NOMO-1 treated with dmso at 0.1 percent for 144 hours (cell line): ENCODE measurements at regions not wholly inside any gene's neighbourhood (a gene's known extent, or its start where the extent isn't known, plus 50 kb on each side); places are given as distances from the start of the nearest gene placed in this dataset.

Experiments used
- DNase-seq: peaks from one replicate; lab custom pipeline; 2025; ENCODE audit not compliant: unreplicated experiment; lab: John Stamatoyannopoulos, UW

DNA sequence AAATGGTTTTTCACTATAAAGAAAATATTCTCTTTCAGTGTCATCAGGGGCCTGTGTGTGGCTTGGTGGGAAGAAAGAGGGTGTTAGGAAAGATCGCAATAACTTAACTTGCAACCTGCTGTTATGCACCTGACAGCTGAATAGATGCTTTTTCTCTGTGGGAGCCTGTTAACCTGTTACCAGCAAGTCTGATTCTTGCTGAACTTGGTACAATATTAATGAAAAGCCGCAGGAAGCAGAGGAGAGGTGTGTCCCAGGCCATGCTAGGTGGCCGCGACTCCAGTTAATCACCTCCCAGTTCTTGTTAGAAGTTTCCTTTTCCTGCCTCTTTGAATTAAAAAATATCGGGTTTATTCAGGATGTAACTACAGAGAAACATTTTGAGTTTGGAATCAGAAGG lies 494.8 kb upstream of the AGA start:
- DNase-seq = no peak

DNA sequence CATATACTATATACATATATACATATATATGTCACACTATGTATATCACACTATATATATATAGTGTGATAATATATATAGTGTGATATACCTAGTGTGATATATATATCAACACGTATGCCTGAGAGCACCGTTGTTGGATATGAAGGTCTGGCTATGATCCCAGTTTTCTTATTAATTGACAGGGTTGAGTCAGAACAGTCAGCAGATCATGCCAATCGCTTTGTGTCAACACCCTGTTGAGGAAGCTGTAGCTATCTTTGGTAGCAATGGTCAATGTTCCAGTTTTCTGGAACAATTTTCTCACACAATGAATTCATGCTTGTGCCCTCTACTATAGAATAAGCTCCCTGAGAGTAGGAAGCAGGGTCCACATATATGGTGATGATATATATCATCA lies 496.0 kb upstream of the AGA start:
- DNase-seq = no peak

DNA sequence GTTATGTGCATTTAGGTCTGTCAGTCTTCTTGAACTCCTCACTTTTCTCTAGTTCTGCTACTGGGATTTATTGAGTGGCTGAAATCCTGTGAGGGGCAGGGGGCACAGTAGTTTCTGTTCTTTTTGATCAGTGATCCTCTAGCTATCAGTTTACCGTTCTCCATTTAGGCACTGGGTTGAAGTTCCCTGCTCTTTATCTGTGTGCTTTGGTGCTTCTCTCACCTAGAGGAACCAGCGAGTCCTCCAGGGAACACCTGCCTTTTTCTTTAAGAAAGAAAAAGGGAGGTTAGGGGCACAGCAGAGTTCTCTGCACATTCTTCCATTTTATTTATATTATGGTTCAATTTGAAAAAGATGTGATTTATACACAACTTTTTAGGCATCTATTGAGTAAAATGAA lies 503.0 kb upstream of the AGA start:
- DNase-seq = no peak

DNA sequence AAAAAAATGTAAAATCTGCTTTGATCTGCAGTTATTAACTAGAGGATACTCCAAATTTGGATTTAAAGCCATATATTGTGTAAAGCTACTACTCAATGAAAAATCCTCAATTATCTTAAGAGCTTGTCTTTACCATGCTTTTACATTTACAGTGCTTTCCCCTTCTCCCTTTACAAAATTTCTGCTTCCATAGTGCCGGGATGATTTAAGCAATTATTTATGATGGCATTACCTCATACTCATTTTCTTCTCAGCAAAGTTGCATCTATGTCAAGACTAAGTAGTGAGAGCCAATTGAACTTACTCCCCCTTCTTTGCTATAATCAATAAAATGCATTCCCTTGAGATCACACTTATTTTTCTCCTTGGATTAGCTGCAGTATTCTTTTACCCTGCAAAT lies 505.4 kb upstream of the AGA start:
- DNase-seq = no peak

DNA sequence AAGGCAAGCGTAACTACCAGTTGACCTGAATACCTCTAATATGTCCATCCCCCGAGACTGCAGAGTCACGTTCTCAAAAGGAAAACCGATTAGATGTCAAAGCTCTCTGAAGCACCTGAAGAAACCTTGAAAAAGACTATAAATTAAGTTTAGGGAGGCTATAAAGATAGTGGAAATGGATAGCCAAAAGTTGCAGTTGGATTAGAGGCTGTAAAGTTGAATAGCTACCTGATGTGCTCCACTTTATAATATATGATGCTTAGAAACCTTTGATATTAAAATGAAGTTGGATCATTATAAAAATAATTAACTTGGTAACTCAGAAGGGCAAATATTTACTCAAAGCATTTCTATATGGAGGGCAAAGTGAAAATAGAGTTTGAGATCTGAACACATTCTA lies 506.6 kb upstream of the AGA start:
- no peak for DNase-seq

DNA sequence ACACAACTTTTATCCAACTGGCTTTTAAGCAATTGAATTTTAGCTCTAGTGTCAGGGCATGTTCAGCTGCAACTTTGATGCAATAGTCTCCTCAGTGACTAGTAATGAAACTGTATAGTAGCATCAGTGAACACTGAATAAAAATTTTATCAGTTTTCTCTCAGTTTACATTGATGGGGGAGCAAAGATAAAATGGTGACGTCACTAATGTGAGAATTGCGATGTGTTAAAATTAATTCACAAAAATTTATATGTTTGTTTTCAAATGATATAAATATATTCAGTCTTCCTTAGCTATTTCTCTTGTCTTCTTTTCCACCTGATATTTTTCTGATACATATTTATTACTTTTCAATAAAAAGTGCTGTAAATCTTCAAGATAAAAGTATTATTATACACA lies 508.8 kb upstream of the AGA start:
- DNase-seq = no peak

DNA sequence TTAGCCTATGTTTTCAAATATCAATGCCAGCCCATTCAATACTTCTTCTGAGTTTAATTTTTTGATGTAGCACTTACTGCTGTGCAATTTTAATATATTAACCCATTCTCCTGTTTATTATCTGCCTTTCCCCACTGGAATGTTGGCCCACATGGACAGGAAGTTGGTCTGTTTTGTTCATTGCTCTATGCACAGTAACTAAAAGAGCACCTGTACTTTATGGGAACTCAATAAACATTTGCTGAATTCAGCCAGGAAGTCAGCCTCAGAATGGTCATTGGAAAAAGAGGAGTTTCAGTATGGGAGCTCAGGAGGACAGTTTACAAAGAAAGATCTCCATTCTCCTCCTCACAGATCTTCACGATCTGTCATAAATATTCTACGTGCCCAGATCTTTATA lies 510.5 kb upstream of the AGA start:
- no peak for DNase-seq

DNA sequence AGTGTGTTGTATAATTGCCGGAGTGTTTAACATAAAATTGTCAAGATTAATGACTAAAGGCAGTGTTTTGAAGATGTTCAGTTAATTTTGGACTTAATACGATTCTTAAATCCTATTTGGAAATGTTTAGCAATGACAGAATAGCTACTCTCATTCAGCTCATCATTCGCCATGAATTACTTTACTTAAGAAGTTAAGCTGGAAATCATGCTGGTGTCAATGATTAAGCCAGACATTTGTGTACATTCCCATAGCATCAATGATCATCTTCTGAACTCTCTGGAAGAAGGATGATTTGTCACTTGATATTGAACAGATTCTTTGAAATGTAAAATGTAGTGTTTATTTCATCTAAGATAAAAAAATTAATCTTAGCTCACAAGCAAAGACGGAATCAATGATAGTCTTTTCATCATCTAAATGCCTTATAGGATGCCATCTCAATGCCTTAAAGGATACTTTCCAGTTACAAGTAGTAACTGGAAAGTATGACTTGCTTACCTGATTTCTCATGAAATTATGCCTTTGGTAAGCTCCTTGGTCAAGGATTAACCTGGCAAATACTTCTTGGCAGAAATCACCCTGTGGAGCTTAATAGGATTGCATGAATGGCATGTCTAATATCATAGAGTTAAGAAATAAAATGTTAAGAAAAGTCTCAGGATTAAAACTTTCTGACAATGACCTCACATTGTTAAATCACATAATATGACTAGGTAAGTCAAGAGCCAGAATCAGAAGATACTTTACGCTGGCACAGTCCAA lies 515.5 kb upstream of the AGA start:
- DNase-seq = no peak

DNA sequence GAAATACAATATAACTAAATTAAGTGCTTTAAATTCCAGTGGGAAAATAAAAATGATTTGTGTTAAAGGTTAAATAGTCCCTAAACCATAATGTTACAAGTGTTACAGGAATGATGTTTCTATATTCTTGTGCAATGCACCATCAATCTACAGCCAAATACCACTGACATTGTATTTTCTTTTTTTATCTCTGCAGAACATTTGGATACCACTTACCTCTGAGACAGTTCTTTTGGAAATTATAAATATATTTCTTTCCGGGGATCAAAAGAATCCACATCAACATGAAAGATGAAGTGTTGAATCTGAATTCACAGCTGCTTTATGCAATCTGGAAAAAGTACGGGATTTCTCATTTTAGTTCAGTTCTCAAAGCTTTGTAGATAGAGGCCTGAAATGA lies 518.3 kb upstream of the AGA start:
- DNase-seq = no peak

DNA sequence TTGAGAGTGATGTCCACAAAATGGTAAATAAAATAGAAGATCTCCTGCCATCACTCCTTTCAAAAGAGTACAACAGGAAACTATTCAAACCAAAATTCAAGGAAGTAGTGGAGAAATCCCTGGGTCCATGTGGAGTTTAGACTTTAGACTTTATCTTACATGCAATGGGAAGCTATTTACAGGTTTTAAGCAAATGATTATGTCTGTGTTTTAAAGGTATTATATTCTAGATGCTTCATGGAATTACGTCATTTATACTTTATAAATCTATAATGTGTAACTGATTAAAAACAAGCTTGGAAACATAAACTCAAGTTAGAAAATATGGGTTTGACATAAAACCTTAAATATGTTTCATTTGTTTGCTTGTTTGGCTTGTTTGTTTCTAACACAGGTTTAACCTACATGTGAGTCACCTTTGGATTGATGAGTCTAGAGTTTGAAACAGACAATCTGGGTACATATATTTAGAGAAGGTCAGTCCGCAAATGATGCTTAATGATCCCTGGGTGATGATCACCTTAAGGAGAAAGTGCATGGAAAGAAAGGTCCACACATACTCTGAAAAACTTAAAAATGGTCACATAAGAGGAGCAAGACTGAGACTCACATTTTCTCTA lies 519.6 kb upstream of the AGA start:
- DNase-seq = no peak

DNA sequence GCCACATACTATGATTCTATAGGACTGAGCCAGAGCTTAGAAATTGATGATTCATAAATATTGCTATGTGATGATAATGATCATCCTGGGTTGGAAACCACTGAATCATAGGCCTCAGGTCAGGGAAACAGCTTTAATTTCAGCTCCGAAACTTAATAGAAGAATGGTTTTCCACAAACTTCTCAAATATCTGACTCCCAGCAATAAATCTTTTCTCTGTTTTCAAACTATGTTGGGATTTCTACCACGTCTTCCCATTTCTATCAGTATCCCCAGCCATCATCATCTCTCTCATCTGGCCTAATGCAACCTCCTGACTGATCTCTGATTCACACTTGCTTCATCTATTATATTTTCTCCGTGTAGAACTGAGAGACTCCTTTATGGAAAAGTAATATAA lies 521.8 kb upstream of the AGA start:
- DNase-seq = no peak

DNA sequence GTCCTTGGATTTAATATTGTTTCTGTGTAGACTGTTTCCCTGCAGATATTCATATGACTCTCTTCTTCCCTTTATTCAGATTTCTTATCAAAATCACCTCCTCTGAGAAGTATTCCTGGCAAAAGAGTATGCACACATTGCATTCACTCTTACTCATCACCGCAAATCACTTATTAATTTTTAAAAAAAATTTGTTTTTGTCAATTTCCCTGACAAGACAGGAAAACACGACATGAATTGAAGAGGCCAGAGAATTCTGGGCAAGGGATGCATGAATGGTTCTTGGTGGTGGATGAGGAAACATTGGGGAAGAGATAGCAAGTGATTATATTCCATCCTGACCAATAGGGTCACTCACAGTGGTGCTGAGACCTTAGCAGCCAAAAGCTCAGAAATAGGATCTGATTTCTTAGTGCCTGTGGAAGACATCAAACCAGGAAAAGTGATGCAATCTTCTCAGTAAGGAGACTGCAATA lies 522.5 kb upstream of the AGA start:
- no peak for DNase-seq

DNA sequence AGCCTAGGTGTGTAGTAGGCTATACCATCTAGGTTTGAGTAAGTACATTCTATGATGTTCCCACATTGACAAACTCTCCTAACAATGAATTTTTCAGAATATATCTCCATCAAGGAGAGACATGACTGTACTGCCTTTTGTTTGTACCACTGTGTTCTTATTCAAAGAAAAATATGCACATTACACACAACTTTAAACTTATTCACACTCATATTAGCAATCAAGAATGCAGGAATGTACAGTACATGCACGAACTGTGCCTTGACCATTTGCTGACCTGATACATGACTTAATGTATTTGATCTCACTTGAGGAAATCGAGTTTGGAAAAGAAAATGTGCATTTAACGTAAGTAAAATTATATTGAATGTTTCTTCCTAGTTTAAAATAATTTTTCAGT lies 525.1 kb upstream of the AGA start:
- DNase-seq = no peak

DNA sequence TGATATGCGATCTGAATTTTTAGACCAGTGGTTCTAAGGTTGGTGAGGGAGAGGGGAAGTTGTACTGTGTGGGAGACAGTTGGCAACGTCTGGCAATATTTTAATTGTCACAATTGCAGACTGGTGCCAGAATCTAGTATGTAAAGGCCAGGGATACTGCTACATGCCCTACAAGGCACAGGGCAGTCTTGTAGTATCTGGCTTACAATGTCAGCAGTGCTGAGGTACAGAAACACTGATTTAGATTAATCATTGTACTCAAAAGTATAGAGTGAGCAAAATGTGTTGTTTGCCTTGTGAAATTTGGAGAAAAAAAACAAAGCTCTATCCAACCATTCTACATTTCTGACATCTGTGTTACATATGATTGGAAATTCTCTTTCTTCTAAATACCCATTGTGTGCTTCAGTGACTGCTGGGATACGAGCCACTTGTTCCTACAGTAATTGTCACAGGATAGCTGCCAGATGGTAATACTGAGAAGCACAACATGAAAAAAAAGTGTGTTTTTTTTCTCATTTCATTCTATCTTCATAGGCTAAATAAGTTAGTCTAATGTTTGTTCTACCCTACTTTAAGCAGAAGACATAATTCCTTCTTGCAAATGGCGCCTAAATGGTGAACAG lies 526.7 kb upstream of the AGA start:
- no peak for DNase-seq

DNA sequence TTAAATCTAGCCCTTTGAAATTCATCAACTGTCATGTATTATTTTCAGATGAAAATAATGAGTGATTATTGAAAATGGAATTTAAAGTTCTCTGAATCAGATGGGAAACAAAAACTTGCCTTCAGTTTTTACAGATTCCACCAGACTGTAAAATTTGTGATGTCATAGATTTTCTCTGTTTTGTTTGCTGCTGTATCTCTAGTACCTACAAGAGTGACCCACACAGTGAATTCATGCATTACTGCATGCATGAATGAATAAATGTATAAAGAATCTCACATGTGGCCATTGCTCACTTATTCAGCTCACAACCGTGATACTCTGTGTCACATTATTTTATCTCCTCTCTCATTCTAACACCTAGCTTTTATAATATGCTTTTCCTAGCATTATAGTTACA lies 532.2 kb upstream of the AGA start:
- DNase-seq = no peak

DNA sequence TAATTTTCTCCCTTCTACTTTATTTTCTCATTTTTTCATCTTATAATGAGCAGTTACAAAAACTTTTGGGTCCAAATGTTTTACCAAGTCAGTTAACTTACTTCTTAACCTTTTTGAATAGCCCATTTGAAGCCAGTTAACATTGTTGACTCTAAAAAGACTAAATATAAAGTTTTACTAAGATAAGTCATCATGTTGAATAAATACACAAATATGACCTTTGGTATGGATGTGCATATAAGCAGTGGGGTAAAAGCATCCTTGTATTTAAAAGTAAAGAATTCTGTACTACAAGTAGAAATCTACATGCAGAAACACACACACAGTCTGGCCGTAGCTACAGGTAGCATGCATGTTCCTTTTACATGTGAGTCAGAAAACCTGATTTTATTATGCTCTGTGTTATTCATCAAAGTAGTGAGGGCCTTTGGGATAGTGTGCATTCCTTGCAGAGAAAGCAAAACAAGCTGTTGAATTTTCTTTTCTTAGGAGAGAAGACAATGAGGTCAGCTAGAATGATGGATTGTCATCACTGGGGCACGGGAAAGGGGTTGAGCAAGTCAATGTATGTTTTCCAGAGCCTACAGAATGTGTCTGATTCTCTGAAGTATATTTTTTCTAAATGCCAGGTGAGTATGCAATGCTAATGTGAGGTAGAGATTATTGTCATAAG lies 533.2 kb upstream of the AGA start:
- no peak for DNase-seq

DNA sequence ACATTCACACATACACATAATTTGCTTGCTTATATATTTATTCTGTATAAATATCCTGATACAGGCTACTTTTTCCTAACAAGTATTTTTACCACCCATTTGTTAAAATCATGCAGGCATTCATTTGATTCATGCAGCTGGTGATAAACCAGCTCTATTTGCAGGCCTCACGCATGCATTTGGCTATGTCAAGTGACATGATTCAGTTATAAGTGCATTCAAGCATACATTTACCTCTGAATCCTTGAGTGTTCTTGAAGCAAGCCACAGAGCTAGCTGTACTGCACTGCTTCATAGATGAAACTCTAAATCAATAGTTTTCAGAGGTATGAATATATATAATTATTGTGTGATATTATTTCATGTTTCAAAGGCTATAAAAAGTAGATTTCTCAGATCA lies 544.0 kb upstream of the AGA start:
- no peak for DNase-seq

DNA sequence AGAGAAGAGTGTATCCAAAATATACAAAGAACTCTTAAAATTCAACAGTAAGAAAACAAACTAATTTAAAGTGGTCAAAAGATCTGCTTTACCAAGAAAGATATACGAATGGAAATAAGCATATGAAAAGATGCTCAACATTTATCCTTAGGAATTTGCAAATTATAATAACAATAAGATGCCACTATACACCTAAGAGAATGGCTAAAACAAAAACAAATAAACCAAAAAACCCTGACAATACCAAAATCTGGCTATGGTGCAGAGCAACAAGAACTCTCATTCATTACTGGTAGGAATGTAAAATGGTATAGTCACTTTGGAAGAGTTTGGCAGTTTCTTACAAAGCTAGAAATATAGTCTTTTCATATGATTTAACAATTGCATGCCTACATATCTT lies 545.7 kb upstream of the AGA start:
- DNase-seq = no peak

DNA sequence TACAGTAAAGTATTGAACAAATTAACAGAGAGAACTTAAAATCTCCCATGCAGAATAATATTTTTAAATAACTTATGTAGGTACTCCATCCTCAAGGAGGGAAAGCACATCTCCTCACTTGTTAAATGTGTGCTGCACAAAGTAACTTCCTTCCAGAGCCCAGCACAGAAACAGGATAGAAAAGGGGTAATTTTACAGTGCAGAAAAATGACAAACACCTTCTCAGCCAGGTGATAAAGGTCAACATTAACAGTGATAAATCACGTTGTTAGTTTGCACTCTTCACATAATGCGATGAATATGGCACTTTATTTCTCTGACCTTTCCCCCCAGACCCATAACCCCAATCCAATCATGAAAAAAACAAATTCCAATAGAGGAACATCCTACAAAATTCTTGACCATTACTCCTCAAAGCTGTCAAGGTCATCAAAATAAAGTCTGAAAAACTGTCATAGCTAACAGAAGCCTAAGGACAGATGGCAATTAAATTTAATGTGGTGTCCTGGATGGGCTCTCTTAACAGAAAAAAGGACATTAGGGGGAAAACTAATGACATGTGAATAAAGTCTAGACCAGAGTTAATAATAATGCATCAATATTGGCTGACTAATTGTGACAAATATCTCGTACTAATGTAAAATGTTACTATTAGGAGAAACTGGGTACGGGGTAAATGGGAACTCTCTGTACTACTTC lies 547.4 kb upstream of the AGA start:
- no peak for DNase-seq

DNA sequence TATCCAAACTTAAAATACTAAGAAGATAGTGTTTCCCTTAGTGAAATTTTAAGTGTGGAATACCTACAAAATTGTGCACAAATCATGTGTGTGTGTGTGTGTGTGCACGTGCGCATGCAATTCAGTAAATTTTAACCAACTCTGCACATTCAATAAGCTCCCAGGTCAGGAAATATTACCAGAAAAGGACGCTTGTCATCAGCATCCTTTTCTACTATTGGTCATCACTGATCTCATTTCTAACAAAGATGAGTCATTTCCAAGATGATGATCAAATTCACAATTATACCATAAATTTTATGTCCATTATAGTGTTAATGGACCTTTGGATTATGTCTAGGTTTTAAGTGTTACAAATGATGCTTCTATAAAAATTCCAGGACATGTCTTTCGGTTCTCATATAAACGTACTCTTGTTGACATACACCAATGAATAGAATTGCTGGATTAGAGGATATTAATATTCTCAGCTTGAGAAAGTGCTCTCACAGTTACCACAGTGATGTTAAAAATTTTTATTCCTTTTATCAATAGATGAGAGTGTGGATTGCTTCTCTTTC lies 560.9 kb upstream of the AGA start:
- no peak for DNase-seq

DNA sequence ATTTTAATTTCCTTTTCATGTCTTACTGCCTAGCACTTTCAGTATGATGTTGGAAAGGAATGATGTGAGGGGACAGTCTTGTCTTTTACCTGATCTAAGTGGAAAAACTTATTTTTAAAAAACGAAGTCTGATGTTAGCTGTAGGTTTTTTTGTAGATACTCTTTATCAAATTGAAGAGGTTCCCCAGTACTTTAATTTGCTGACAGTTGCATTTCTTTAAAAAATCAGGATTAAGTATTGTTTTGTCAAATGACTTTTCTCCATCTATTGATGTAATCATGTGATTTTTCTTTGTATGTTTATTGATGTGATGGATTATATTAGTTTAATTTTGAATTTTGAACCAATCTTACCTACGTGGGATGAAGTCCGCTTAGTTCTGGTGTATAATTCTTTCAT lies 568.4 kb upstream of the AGA start:
- DNase-seq = no peak
